Neuronal stem cell (in vitro differentiated cells): ENCODE measurements at regions not wholly inside any gene's neighbourhood (a gene's known extent, or its start where the extent isn't known, plus 50 kb on each side); places are given as distances from the start of the nearest gene placed in this dataset.
A peak's percentile ranks its signal among the peaks of the same experiment; 100 is the strongest.

Experiments used
- DNase-seq: peaks from one replicate; pipeline ENCODE4 v3.0.0-alpha.2; 2013; ENCODE audit warnings: low spot score
- H2AFZ ChIP-seq: one replicate; pipeline ENCODE4 v1.6.1; 2013; ENCODE audit warnings: mild to moderate bottlenecking, low read length, inconsistent platforms
- H2AK5ac ChIP-seq: 2 replicates; pipeline ENCODE4 v1.6.1; 2013; ENCODE audit warnings: low read depth, mild to moderate bottlenecking, inconsistent platforms, low read length, moderate library complexity, mixed read lengths
- H2BK120ac ChIP-seq: 2 replicates; pipeline ENCODE4 v1.6.1; 2013; ENCODE audit warnings: low read depth, mild to moderate bottlenecking, inconsistent platforms, low read length, moderate library complexity, mixed read lengths
- H2BK12ac ChIP-seq: one replicate; pipeline ENCODE4 v1.6.1; 2013; ENCODE audit warnings: low read length, inconsistent platforms
- H2BK15ac ChIP-seq: 2 replicates; pipeline ENCODE4 v1.6.1; 2013; ENCODE audit warnings: mild to moderate bottlenecking, low read length, inconsistent platforms, mixed read lengths
- H2BK5ac ChIP-seq: one replicate; pipeline ENCODE4 v1.6.1; 2013; ENCODE audit warnings: inconsistent platforms, mild to moderate bottlenecking, low read length, moderate library complexity
- H3K14ac ChIP-seq: one replicate; pipeline ENCODE4 v1.6.1; 2013; ENCODE audit warnings: low read length, inconsistent platforms
- H3K18ac ChIP-seq: 2 replicates; pipeline ENCODE4 v1.6.1; 2013; ENCODE audit warnings: low read length, inconsistent platforms
- H3K23ac ChIP-seq: 2 replicates; pipeline ENCODE4 v1.6.1; 2013; ENCODE audit warnings: low read depth, mild to moderate bottlenecking, mixed read lengths, low read length, inconsistent platforms; ENCODE audit not compliant: poor library complexity
- H3K27ac ChIP-seq: replicated peaks from 3 replicates; pipeline ENCODE4 v1.5.1; 2013; ENCODE audit warnings: low read length, inconsistent platforms
- H3K27me3 ChIP-seq, 3 experiments: 2 replicates each; pipeline ENCODE4 v1.6.1; 2013; ENCODE audit warnings: low read length in 3 of 3, mild to moderate bottlenecking in 2 of 3, inconsistent platforms in 1 of 3, low read depth in 1 of 3, mixed read lengths in 1 of 3, moderate library complexity in 1 of 3; ENCODE audit not compliant: control insufficient read depth in 3 of 3, insufficient read depth in 3 of 3
- H3K36me3 ChIP-seq, 2 donors: replicated peaks in 1 of 2; 2 replicates each; pipeline ENCODE4 v1.6.1; 2013; ENCODE audit warnings: low read length in 2 of 2; ENCODE audit not compliant: control insufficient read depth in 2 of 2, insufficient read depth in 2 of 2
- H3K4ac ChIP-seq: 2 replicates; pipeline ENCODE4 v1.6.1; 2013; ENCODE audit warnings: inconsistent platforms, mild to moderate bottlenecking, low read length, moderate library complexity
- H3K4me1 ChIP-seq, 2 donors: 1 replicate in 1 of 2; 2 replicates in 1 of 2; pipeline ENCODE4 v1.6.1; 2013; ENCODE audit warnings: low read length in 2 of 2, low read depth in 1 of 2; ENCODE audit not compliant: control insufficient read depth in 2 of 2, insufficient read depth in 1 of 2
- H3K4me2 ChIP-seq: one replicate; pipeline ENCODE4 v1.6.1; 2013; ENCODE audit warnings: mild to moderate bottlenecking, low read length, inconsistent platforms; ENCODE audit not compliant: insufficient read depth, poor library complexity, severe bottlenecking
- H3K4me3 ChIP-seq, 2 donors: 2 replicates each; pipeline ENCODE4 v1.5.1; 2013; ENCODE audit warnings: low read length in 2 of 2, mild to moderate bottlenecking in 2 of 2, inconsistent platforms in 1 of 2, moderate library complexity in 1 of 2
- H3K79me1 ChIP-seq: one replicate; pipeline ENCODE4 v1.6.1; 2013; ENCODE audit warnings: low read depth, mild to moderate bottlenecking, inconsistent platforms, low read length, moderate library complexity
- H3K9ac ChIP-seq: one replicate; pipeline ENCODE4 v1.6.1; 2013; ENCODE audit warnings: mild to moderate bottlenecking, low read depth, low read length, inconsistent platforms; ENCODE audit not compliant: poor library complexity
- H3K9me3 ChIP-seq, 2 donors: replicated peaks in 1 of 2; 2 replicates each; pipeline versions ENCODE3 to v1.6.1; 2013; ENCODE audit warnings: low read length in 2 of 2, mild to moderate bottlenecking in 2 of 2, inconsistent platforms in 1 of 2, low read depth in 1 of 2, mixed read lengths in 1 of 2, moderate library complexity in 1 of 2; ENCODE audit not compliant: control insufficient read depth in 2 of 2, insufficient read depth in 1 of 2
- H4K8ac ChIP-seq: one replicate; pipeline ENCODE4 v1.6.1; 2013; ENCODE audit warnings: low read depth, mild to moderate bottlenecking, inconsistent platforms, low read length, moderate library complexity
- H4K91ac ChIP-seq: one replicate; pipeline ENCODE4 v1.6.1; 2013; ENCODE audit warnings: low read length, low read depth, mild to moderate bottlenecking, inconsistent platforms; ENCODE audit not compliant: poor library complexity
- WGBS, 2 donors: extraction: QIAGEN DNeasy Blood & Tissue Kit; methylation state at CpG; one replicate each; pipeline ENCODE4 v1.1.7; 2013; ENCODE audit warnings: missing lambda C conversion rate in 2 of 2, mixed read lengths in 1 of 2; ENCODE audit not compliant: insufficient read length in 2 of 2, insufficient replicate concordance in 1 of 2; ENCODE audit errors: extremely low coverage in 2 of 2; 5-methylcytosine and 5-hydroxymethylcytosine counted together

DNA sequence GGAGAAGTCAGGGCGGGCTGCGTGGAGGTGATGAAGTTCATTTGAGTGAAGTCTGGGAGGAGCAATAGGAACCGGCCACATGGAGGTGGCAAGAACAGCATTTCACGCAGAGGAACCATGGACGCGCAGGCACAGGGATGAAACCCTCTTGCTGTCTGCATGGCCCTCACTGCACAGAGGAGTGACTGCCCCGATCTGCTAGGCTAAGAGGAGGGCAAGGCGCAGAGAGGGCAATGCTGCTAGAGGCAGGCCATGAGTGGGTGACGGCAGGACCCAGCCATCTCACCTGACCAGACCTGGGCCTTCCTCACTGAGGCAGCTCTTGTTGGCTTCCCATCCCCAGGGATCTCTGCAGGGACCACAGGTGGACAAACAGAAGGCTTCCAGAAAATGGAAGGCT is 90.3 kb downstream of the BARX1 start:
- peak overlapping the region; percentile 24 for H3K4ac ChIP-seq
- WGBS, 2 donors = no CpG with 5 or more reads among the region's 9 CpGs
- H3K36me3 ChIP-seq = no peaks in the 10 kb centered on the region
- no peak for DNase-seq
- peak overlapping the region; percentile 75 for H3K9ac ChIP-seq
- no peak overlapping the region for H2BK120ac ChIP-seq
- H2BK5ac ChIP-seq = no peak overlapping the region
- H3K79me1 ChIP-seq = no peaks in the 10 kb centered on the region
- no peak overlapping the region for H4K8ac ChIP-seq
- H3K27me3 ChIP-seq = no peaks in the 10 kb centered on the region
- peak overlapping the region; percentile 85 for H3K18ac ChIP-seq
- H3K9me3 ChIP-seq = no peaks in the 10 kb centered on the region
- peak overlapping the region; percentile 15 for H2AK5ac ChIP-seq
- no peak overlapping the region for H2AFZ ChIP-seq
- no peak overlapping the region for H3K4me3 ChIP-seq
- H4K91ac ChIP-seq = no peak overlapping the region
- H2BK15ac ChIP-seq = peak overlapping the region; percentile 88
- H3K14ac ChIP-seq = no peak overlapping the region
- H2BK12ac ChIP-seq = peak overlapping the region; percentile 14
- H3K23ac ChIP-seq = peak overlapping the region; percentile 76
- H3K27ac ChIP-seq = no peak overlapping the region
- H3K4me2 ChIP-seq = no peak overlapping the region
- peaks cover 0 to 22% of the 10 kb centered on the region in 2 donors for H3K4me1 ChIP-seq

DNA sequence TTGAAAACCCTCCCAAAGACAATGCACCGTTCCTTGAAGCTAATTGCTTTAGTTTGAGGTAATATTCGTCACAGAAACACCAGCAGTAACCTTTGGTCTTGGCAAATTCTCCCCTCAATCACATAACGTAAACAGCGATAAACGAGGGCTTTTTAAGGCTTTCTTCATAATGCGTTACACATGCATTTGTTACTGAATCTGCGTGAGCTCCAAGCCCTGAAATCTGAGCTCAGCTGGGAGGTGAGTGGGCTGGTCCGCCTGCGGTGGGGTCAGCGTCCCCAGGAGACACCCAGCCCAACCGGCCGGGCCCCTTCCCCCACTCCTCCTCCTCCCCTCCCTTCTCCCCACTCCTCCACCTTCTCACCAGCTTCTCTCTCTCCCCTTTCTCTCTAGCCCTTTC is 91.1 kb downstream of the BARX1 start:
- H3K18ac ChIP-seq = peak overlapping the region; percentile 80
- H3K9me3 ChIP-seq = no peaks in the 10 kb centered on the region
- no peak overlapping the region for H2AFZ ChIP-seq
- H3K4me2 ChIP-seq = no peak overlapping the region
- no peak overlapping the region for H2BK5ac ChIP-seq
- no peak overlapping the region for H3K4me3 ChIP-seq
- H3K4me1 ChIP-seq = peaks cover 0 to 16% of the 10 kb centered on the region in 2 donors
- no peak overlapping the region for H3K4ac ChIP-seq
- H3K23ac ChIP-seq = no peak overlapping the region
- H3K27ac ChIP-seq = no peak overlapping the region
- H3K14ac ChIP-seq = no peak overlapping the region
- no peak overlapping the region for H2BK120ac ChIP-seq
- H2BK15ac ChIP-seq = no peak overlapping the region
- H3K9ac ChIP-seq = no peak overlapping the region
- H4K8ac ChIP-seq = no peak overlapping the region
- H3K27me3 ChIP-seq = no peaks in the 10 kb centered on the region
- H2AK5ac ChIP-seq = no peak overlapping the region
- no peak for DNase-seq
- no peaks in the 10 kb centered on the region for H3K79me1 ChIP-seq
- WGBS, 2 donors = no CpG with 5 or more reads among the region's 12 CpGs
- H3K36me3 ChIP-seq = no peaks in the 10 kb centered on the region
- no peak overlapping the region for H4K91ac ChIP-seq
- H2BK12ac ChIP-seq = no peak overlapping the region

DNA sequence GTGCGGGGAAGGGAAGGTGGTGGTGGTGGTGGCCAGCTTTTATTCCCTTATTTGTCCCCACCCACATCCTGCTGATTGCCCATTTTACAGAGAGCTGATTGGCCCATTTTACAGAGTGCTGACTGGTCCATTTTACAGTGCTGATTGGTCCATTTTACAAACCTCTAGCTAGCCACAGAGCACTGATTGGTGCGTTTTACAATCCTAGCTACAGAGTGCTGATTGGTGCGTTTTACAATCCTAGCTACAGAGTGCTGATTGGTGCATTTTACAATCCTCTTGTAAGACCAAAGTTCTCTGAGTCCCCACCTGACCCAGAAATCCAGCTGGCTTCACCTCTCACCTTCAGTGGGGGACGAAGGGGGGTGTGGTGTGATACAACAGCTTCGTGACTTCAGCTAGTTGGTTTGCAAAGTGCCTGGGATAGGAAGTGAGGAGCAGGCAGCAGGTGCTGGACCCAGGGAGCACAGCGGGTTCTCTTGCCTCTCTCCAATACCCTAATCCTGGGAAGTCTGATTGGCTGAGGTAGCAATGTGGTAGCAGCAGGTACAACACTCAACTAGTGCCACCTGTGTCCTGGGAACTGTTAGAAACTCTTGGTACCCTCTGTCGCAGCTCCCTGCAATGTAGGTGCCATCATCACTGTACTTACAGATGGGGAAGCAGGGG is 92.1 kb downstream of the BARX1 start:
- Histone ChIP-seq H2BK15ac (no peak overlapping the region), H2AFZ (no peak overlapping the region), H3K4me1 (peaks cover 0 to 13% of the 10 kb centered on the region in 2 donors), H3K27ac (no peak overlapping the region), H4K91ac (no peak overlapping the region), H2BK12ac (no peak overlapping the region), H3K27me3 (no peaks in the 10 kb centered on the region), H3K4me3 (no peak overlapping the region), H2BK120ac (no peak overlapping the region), H3K14ac (no peak overlapping the region), H3K23ac (no peak overlapping the region), H2BK5ac (no peak overlapping the region), H3K4ac (no peak overlapping the region), H4K8ac (no peak overlapping the region), H3K36me3 (no peaks in the 10 kb centered on the region), H3K4me2 (no peak overlapping the region), H3K9ac (no peak overlapping the region), H3K9me3 (no peaks in the 10 kb centered on the region), H3K79me1 (no peaks in the 10 kb centered on the region), H2AK5ac (no peak overlapping the region), H3K18ac (no peak overlapping the region)
- no CpG with 5 or more reads among the region's 7 CpGs for WGBS, 2 donors
- DNase-seq = no peak

DNA sequence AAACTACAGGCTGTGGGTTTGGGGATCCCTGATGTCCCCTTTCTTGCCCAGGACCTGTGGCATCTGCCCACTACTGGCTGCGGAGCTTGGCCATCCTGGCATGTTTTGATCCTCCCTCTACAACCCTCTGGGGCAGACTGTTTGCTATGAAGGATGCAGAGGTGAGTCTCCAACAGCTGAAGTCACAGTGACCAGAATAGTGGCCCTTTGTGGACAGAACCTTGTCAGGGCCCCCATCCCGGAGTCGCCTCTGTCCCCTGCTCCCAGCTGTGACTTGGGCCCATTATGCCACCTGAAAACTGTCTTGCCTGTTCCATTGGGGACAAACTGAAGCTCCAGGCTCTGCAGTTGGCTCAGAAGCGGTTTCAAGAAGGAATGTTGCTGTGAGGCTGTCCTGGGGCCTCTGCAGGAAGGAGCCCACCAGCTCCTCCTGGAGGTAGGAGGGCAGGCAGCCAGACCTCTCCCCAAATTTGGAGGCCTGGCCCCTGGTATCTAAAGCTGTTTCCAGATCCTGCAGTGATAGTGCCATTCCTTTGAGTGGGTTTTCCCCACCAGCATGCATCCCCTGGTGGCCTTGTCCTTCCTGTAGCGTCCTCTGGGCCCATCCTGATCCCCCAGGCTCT is 93.3 kb downstream of the BARX1 start:
- DNase-seq = no peak
- Histone ChIP-seq H4K8ac (no peak overlapping the region), H2BK5ac (no peak overlapping the region), H3K9me3 (no peaks in the 10 kb centered on the region), H3K4me3 (no peak overlapping the region), H3K36me3 (no peaks in the 10 kb centered on the region), H3K4me2 (no peak overlapping the region), H3K4me1 (peaks cover 0 to 13% of the 10 kb centered on the region in 2 donors), H3K4ac (no peak overlapping the region), H3K23ac (no peak overlapping the region), H3K27ac (no peak overlapping the region), H4K91ac (no peak overlapping the region), H2AFZ (no peak overlapping the region), H2BK15ac (peak overlapping the region; percentile 59), H2BK120ac (no peak overlapping the region), H3K79me1 (no peaks in the 10 kb centered on the region), H3K18ac (peak overlapping the region; percentile 63), H3K27me3 (no peaks in the 10 kb centered on the region), H2BK12ac (no peak overlapping the region), H3K9ac (no peak overlapping the region), H3K14ac (no peak overlapping the region), H2AK5ac (peak overlapping the region; percentile 76)
- WGBS, 2 donors = no CpG with 5 or more reads among the region's 5 CpGs
